Ectodermal cell (in vitro differentiated cells): ENCODE measurements at regions not wholly inside any gene's neighbourhood (a gene's known extent, or its start where the extent isn't known, plus 50 kb on each side); places are given as distances from the start of the nearest gene placed in this dataset.

Experiments used
- H3K27ac ChIP-seq: 2 replicates; pipeline ENCODE4 v1.7.0; 2013; ENCODE audit warnings: mild to moderate bottlenecking, low read depth, low read length; ENCODE audit not compliant: insufficient read depth, poor library complexity, severe bottlenecking
- H3K27me3 ChIP-seq: 2 replicates; pipeline ENCODE4 v1.7.0; 2013; ENCODE audit warnings: mild to moderate bottlenecking, low read length; ENCODE audit not compliant: insufficient read depth, control insufficient read depth, poor library complexity, severe bottlenecking
- H3K36me3 ChIP-seq: one replicate; pipeline ENCODE4 v1.7.0; 2013; ENCODE audit warnings: low read length; ENCODE audit not compliant: control insufficient read depth, insufficient read depth
- H3K4me1 ChIP-seq: one replicate; pipeline ENCODE4 v1.7.0; 2013; ENCODE audit warnings: low read length; ENCODE audit not compliant: control insufficient read depth, insufficient read depth
- H3K4me3 ChIP-seq: 2 replicates; pipeline ENCODE4 v1.7.0; 2013; ENCODE audit warnings: low read depth, low read length, control low read depth; ENCODE audit not compliant: insufficient read depth
- H3K9me3 ChIP-seq: 2 replicates; pipeline ENCODE4 v1.7.0; 2013; ENCODE audit warnings: mild to moderate bottlenecking, low read length, moderate library complexity; ENCODE audit not compliant: control insufficient read depth
- WGBS, 2 experiments: methylation state at CpG; one replicate each; pipeline ENCODE4 v1.1.7; 2013; ENCODE audit warnings: missing lambda C conversion rate in 2 of 2; 5-methylcytosine and 5-hydroxymethylcytosine counted together

DNA sequence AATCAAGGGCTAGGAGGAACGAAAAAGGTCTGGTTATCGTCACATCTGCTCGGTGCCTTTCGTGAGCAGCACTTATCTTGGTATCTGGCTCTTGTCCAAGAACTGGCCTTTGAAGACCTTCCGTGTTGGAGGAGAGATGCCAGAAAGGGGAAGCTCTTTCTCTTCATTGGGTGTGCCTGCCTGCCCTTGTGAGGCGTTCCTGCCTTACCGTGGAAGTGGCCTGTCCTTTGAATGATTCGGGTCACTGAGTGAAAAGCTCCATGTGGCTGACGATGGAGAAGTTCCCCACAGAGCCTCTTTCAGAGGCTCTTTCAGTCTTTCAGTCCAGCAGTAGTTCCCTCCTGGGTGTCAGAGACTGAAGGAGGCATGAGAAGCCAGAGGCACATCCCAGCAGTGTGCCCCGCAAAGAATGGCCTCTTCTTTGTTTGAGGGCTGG lies 121.5 kb upstream of the SLC10A2 start:
- WGBS, 2 experiments, result 46 to 57% methylated on average over 10 of the region's 10 CpGs
- H3K4me1 ChIP-seq, result peaks cover 8% of the 10 kb centered on the region
- no peaks in the 10 kb centered on the region for H3K9me3 ChIP-seq
- H3K27me3 ChIP-seq, result no peaks in the 10 kb centered on the region
- H3K4me3 ChIP-seq, result no peak overlapping the region
- H3K36me3 ChIP-seq, result no peaks in the 10 kb centered on the region
- H3K27ac ChIP-seq, result peak overlapping the region; percentile 19

DNA sequence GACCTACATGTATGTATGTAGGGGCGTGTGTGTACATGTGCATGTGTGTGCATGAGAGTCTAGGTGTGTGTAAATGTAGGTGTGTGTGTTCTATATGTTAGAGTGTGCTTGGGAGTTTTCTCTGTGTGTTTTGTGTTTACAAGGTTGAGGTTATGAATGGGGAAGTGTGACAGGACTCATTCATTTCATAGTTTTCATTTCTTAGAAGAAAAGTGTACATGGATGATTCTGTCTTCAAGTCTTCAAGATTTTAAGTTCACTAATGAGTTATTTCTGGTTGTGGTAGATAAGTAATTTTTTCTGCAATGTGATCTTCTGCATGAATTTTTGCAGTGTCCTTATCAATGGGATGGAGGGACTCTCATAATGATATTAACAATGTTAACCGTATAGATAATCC lies 118.2 kb upstream of the SLC10A2 start:
- WGBS, 2 experiments, result 96 to 97% methylated on average over 2 of the region's 2 CpGs
- no peaks in the 10 kb centered on the region for H3K9me3 ChIP-seq

DNA sequence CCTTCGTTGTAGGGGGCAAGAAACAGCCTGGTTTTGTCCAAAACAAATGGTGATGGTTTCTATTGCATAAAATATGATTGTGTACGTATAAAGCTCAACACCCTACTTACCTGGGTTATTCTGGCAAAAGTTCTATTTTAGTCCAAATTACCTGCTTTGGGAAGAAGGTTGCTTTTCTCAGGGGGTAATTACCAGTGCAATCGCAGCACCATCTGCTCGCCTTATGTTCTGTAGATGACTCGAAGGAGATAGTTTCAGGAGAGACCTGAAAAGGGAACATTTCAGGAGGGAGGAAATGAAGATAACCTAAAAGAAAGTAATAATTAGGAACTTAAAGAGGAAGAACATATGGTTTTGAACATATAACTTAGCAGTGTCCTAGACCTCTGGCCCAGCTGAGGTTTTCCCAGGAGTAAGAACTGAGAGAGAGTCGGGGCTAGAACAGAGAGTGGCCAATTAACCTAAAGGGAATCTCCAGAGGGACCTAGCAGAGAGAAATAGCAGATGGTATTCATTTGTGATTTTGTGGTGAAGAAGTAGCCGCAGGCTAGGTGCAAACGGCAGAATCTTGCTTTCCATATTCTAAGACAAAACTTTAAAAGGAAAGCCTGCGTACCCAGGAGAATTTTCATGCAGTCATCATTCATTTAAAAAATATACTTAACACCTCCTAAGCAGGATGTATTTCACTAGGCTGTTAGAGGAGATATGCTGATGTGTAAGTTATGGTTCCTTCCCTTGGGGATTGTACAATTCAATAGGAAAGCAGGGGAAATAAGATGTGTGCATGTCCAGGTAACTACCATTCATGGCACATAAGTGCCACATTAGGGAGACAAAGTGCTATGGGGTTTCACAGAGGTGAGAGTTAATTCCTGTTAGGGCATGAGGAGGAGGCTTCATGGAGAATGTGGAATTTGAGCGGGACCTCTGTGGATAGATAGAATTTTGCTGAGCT lies 113.0 kb upstream of the SLC10A2 start:
- no peaks in the 10 kb centered on the region for H3K36me3 ChIP-seq
- no peaks in the 10 kb centered on the region for H3K4me1 ChIP-seq
- H3K4me3 ChIP-seq, result no peak overlapping the region
- H3K27me3 ChIP-seq, result no peaks in the 10 kb centered on the region
- no peak overlapping the region for H3K27ac ChIP-seq
- H3K9me3 ChIP-seq, result no peaks in the 10 kb centered on the region
- 93 to 95% methylated on average over 10 of the region's 10 CpGs for WGBS, 2 experiments

More for the DNA sequence above, 118.2 kb upstream of the SLC10A2 start:
- peaks cover 8% of the 10 kb centered on the region for H3K4me1 ChIP-seq
- no peak overlapping the region for H3K4me3 ChIP-seq
- no peak overlapping the region for H3K27ac ChIP-seq
- H3K36me3 ChIP-seq, result no peaks in the 10 kb centered on the region
- H3K27me3 ChIP-seq, result no peaks in the 10 kb centered on the region

- 97% methylated on average over 6 of the region's 6 CpGs for WGBS, 2 experiments
- H3K27ac ChIP-seq, result no peak overlapping the region
- H3K9me3 ChIP-seq, result no peaks in the 10 kb centered on the region
- H3K36me3 ChIP-seq, result no peaks in the 10 kb centered on the region
- H3K4me3 ChIP-seq, result no peak overlapping the region
- no peaks in the 10 kb centered on the region for H3K4me1 ChIP-seq
- no peaks in the 10 kb centered on the region for H3K27me3 ChIP-seq
Measured at GRCh38 chr13:103174966-103175365, 108.7 kb upstream of the SLC10A2 start.

DNA sequence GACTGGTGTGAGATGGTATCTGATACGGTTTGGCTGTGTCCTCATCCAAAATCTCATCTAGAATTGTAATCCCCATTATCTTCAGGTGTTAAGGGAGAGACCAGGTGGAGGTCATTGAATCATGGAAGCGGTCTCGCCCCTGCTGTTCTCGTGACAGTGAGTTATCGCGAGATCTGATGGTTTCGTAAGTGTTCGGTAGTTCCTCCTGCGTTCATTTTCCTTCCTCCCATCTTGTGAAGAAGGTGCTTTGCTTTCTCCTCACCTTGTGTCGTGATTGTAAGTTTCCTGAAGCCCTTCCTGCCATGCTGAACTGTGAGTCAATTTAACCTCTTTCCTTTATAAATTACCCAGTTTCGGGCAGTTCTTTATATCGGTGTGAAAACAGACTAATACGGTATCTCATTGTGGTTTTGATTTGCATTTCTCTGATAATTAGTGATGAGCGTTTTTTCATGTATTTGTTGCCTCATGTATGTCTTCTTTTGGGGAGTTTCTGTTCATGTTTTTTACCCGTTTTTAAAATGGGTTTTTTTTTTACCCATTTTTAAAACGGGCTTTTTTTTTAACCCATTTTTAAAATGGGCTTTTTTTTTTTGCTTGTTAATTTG lies 102.8 kb upstream of the SLC10A2 start:
- H3K27ac ChIP-seq, result no peak overlapping the region
- no peaks in the 10 kb centered on the region for H3K36me3 ChIP-seq
- no peaks in the 10 kb centered on the region for H3K9me3 ChIP-seq
- H3K4me1 ChIP-seq, result no peaks in the 10 kb centered on the region
- H3K4me3 ChIP-seq, result no peak overlapping the region
- H3K27me3 ChIP-seq, result no peaks in the 10 kb centered on the region
- 93% methylated on average over 16 of the region's 16 CpGs for WGBS, 2 experiments

DNA sequence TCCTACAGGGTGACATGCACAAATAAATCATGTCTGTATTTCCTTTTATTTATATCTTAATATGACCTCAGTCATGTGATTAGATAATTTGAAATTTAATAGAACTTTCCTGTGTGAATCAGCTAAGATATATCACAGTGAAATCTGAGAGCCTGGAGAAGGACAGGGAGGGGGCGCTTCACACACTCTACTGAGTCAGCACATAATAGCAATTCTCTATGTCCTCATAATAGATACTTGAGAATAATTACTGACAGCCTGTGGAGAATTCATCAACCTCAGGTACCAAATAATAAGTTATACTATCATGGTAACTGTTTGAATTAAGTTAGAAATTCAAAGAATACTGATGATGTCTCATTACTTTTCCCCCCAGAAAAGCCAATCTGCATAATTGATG lies 98.0 kb upstream of the SLC10A2 start:
- Histone ChIP-seq H3K4me1 (no peaks in the 10 kb centered on the region), H3K27ac (no peak overlapping the region), H3K4me3 (no peak overlapping the region), H3K27me3 (no peaks in the 10 kb centered on the region), H3K36me3 (no peaks in the 10 kb centered on the region), H3K9me3 (no peaks in the 10 kb centered on the region)
- WGBS, 2 experiments, result 88% methylated on average over 1 of the region's 1 CpG; no CpG with 5 or more reads in 1 of the 2 experiments

DNA sequence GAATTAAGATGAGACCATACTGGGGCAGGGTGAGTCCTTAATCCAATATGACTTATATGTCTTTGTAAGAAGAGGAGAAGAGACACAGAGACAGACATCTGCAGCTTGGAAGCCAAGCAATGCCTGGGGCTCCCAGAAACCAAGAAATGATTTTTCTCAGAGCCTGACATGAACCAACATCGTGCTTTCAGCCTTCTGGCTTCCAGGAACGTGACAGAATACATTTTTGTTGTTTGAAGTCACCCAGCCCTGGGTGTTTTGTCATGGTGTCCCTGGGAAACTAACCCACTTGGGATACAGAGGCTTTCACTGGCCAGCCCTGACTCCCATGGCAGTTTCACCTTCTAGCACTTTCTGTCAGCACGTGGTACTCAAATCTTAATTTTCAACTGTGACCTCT lies 95.3 kb upstream of the SLC10A2 start:
- H3K27me3 ChIP-seq, result no peaks in the 10 kb centered on the region
- no peak overlapping the region for H3K27ac ChIP-seq
- H3K9me3 ChIP-seq, result no peaks in the 10 kb centered on the region
- H3K36me3 ChIP-seq, result no peaks in the 10 kb centered on the region
- WGBS, 2 experiments, result 92 to 94% methylated on average over 3 of the region's 3 CpGs
- H3K4me1 ChIP-seq, result no peaks in the 10 kb centered on the region
- no peak overlapping the region for H3K4me3 ChIP-seq

GRCh38 chr13:103157434-103158145 lies 91.4 kb upstream of the SLC10A2 start:
- 86 to 91% methylated on average over 1 to 2 of the region's 2 CpGs for WGBS, 2 experiments
- Histone ChIP-seq H3K9me3 (no peaks in the 10 kb centered on the region), H3K4me1 (no peaks in the 10 kb centered on the region), H3K36me3 (no peaks in the 10 kb centered on the region), H3K4me3 (no peak overlapping the region), H3K27ac (no peak overlapping the region), H3K27me3 (no peaks in the 10 kb centered on the region)

GRCh38 chr13:103157016-103157415 lies 90.8 kb upstream of the SLC10A2 start:
- no peaks in the 10 kb centered on the region for H3K36me3 ChIP-seq
- WGBS, 2 experiments, result 90 to 94% methylated on average over 2 to 3 of the region's 3 CpGs
- no peaks in the 10 kb centered on the region for H3K9me3 ChIP-seq
- H3K27me3 ChIP-seq, result no peaks in the 10 kb centered on the region
- no peak overlapping the region for H3K27ac ChIP-seq
- H3K4me3 ChIP-seq, result no peak overlapping the region
- no peaks in the 10 kb centered on the region for H3K4me1 ChIP-seq
